ENCODE measurements at regions not wholly inside any gene's neighbourhood (a gene's known extent, or its start where the extent isn't known, plus 50 kb on each side); places are given as distances from the start of the nearest gene placed in this dataset.

DNA sequence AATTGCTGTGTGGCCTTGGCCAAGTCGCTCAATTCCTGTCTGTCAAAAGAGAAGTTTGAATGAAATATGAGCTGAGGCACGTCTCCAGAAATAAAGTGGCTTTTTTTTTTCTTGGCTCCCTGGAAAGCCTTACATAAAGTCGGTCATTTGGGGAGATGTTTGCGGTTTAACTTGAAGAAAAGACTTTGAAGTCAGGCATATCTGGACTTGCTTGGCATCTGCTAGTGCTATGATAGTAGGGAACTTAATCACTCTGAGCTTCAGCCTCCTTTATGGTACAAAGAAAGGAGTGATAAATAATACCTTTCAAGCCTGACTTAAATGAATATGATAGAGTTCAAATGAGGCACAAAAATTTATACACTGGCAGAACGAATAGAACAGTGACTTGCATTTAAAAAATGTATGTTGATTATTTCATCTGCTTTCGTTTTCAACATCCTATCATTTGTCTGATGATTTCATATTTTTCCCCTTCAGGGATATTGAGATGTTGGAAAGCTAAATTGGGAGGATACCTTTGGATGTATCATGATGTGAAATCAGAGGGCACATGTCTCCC lies 60.2 kb downstream of the FASLG start:
- TF ChIP-seq, protein P1, sequence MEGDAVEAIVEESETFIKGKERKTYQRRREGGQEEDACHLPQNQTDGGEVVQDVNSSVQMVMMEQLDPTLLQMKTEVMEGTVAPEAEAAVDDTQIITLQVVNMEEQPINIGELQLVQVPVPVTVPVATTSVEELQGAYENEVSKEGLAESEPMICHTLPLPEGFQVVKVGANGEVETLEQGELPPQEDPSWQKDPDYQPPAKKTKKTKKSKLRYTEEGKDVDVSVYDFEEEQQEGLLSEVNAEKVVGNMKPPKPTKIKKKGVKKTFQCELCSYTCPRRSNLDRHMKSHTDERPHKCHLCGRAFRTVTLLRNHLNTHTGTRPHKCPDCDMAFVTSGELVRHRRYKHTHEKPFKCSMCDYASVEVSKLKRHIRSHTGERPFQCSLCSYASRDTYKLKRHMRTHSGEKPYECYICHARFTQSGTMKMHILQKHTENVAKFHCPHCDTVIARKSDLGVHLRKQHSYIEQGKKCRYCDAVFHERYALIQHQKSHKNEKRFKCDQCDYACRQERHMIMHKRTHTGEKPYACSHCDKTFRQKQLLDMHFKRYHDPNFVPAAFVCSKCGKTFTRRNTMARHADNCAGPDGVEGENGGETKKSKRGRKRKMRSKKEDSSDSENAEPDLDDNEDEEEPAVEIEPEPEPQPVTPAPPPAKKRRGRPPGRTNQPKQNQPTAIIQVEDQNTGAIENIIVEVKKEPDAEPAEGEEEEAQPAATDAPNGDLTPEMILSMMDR (IDR thresholded peaks at IDR 0.05): no peak
- no peak for TF ChIP-seq POLR2A (IDR thresholded peaks at IDR 0.05)
